D341Med (cell line): ENCODE measurements at regions not wholly inside any gene's neighbourhood (a gene's known extent, or its start where the extent isn't known, plus 50 kb on each side); places are given as distances from the start of the nearest gene placed in this dataset.

Source experiments
- DNase-seq: peaks from one replicate; pipeline ENCODE4 v3.0.0; 2012; ENCODE audit warnings: low spot score

DNA sequence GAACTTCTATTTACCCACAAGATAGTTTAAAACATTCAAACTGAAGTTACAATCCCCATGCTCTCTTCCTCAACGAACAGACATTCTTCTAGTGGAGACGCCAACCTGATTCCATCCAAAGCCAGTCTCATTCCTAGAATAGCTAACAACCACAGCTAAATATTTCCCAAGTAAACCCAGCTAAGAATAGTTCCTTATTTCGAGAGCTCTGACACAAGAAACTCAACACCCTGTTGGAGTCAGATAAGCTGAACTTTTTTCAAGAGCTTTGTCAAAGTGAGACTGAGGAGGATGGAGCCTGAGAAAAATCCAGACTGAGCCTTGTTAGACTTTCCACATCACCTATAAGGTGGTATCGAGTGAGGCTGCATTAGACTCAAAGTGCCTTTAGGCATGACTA is 56.7 kb upstream of the RPS23 start:
- no peak for DNase-seq

DNA sequence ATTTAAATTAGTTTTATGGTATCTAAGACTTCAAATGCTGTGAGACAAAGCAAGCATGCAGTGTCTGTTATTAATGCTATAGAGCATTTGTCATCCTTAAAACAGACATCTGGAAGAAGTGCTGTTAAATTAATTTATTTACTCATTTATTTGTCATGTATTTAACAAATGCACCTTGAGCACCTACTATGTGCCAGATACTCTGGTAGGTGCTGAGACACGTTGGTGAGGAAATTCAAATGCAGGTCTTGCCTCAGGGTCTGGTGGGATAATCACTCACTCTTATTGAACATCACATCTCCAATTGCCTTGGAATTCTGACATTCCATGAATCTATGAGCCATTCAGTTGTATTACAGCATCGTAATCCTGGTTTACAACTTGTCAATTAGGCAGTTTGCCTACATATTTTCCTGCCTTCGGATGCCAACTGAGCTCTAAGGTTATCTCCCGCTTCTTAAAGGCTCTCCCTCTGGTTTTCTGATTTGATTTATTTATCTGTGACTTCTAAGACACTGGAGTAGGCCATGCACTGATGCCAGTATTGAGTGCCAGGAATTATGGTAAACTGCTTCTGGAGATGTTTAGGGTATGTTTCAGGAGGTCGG is 56.0 kb upstream of the RPS23 start:
- no peak for DNase-seq

DNA sequence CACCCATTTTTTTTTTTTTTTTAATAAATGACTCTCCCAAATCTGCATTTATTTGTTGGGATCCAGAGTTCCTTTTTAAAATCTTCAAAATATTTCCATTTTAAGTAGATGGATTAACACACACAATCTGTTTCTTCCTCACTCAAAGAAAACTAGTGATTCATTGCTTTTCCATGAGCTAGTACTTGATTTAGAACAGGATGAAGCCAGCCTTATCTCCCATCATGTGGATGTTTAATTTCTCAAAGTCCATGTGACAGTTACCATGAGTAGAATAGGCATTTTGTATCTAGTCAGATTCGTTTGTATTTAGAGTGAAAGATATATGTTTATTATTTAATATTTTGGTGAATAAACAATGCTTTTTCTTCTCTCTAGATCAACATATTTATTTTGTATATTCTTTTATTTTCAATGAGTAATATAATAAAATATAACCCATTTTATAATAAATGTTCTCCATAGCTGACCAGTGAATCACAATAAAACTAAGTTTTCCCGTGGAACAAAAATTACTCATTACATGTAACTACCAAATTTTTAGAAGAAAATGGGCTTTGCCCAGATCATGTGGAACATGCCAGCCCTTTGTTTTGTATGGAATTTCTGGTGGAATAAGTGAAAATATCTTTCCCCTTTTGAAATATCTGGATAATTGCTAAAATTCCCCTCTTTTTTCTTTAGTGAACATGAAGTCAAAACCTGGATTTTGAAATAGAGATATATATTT is 54.9 kb upstream of the RPS23 start:
- DNase-seq: no peak

DNA sequence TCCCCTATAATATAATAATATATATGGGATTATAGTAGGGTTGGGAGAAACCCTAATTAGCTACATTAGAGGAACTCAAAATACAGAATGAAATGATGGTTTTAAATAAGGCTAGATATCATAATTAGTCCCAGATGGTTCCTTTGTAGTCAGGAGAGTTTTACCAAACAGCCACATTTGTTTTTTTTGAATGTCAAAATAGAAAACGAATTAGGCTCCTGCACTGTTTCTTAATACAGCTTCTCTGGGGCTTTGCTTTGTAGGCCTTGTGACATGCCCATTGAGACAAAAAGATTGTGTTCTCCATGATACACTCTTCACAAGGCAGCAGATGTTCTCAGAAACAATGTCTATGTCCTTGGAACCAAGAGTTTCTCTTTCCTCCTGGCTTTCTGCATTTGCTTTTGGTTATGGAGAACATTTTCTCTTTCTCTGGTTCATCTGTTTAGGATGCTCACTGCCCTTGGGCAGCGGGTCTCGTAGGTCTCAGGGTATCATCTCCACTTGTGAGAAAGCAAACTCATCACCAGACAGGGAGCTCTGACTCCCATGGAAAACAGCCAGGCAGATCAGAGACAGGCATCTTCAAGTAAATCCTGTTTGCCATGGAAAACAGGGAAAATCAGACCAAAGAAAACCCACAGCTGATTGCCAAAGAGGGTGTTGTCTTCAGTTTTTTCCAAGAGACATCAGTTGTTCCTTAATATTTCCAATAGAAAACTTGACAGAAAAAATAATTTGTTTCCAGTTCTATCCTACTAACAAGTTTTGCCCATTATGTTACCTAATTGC is 54.1 kb upstream of the RPS23 start:
- no peak for DNase-seq

DNA sequence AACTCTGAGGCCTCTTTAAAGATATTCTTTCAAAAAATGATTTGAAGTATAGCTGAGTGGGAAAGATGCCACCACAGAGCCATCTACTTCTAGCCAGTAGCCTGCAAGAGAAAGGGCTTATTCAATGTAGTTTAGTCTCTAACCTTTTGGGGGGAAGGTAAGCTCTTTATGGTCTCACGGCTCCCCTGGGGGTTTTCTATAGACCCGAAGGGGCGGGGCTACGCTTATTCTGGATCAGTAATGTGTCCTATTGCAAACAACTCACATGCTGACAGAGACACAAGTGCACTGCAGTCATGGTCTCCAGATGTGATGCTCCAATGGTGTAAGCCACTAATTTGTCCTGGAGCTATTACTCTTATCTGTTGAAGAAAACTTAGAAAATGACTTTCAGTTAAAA is 53.4 kb upstream of the RPS23 start:
- no peak for DNase-seq

DNA sequence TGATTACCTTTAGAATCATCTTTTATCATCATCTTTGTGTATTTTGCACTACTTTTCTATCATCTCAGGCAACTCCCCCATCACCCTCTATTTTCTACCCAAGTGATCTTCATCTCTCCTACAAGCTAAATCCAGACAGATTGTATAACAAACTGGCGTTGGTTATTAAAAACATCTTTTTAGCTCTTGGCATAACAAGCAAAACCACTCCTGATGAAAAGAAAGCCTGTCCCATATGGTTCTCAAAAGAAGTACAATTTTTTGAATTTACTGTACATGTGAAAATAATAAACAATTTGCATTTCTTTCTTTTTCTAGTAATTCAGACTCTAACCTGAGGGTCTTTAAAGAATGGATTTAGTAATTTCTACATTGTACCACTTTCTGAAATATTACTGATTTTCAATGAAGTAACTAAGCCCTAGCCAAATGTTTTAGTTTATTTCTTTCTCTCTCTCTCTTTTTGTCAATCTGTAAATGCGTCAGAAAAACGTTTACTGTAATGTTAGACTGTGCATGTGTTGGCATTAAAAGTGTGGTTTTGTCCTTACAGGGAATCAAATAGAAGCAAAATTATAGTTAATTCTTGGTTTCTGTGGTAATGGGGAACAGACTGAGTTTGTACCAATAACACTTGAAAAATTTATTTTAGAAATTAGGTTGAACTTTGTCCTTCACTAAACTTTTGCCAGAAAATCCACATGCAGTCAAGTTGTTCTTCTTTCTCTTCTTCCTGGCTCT is 52.5 kb upstream of the RPS23 start:
- no peak for DNase-seq

DNA sequence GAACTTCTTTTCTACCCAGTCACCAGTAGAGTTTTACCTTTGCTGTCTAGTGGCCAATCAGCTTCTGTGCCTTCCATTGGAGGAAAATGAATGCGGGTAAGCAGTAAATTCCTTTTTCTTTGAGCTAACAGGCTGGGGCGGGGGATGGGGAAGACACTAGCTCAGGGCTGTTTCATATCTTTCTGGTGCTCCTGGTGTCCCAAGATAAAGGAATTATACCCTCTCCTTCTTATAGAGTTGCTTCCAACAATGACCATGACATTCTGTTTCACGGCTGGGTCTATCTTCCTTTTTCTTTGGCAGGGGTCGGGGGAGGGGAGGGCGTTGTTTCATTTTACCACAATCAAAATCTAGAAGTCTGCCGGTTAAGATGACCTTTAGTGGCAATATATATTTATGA is 51.2 kb upstream of the RPS23 start:
- no peak for DNase-seq
